ENCODE measurements at regions not wholly inside any gene's neighbourhood (a gene's known extent, or its start where the extent isn't known, plus 50 kb on each side); places are given as distances from the start of the nearest gene placed in this dataset.

DNA sequence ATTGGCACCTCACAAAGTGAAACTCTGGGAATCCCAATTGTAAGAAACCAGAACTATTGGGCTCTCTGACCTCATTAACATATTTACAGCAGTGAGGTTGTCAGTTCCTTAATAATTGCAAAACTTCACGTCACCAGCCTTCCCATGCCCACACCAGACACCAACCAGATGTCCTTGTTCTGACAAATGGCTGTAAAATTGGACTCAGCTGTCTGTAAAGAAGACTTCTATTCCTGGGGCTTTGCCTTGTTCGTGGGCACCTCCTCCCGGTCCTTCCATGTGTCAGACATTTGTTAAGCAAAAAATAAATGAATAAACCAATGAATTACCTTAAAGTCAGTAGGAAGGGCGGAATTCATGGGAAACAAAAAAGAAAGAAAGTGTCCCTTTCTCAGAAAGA is 284.3 kb upstream of the CDH11 start:
- Histone ChIP-seq H3K4me2 (ENCODE audit: low read depth, low read length) (no peak overlapping the region), H2AFZ (ENCODE audit: low read length) (no peak overlapping the region), H3K27ac (ENCODE audit: extremely low read length, insufficient read depth, low read length) (no peak overlapping the region), H3K4me3 (replicated peaks in 1 of 3; ENCODE audit: insufficient read depth in 1 of 3, low read depth in 2 of 3, low read length in 3 of 3) (no peak overlapping the region), H3K79me2 (ENCODE audit: insufficient read depth, low read length) (no peaks in the 10 kb centered on the region), H4K20me1 (ENCODE audit: insufficient read depth, low read length) (no peaks in the 10 kb centered on the region), H3K36me3 (replicated peaks in 1 of 2; ENCODE audit: control insufficient read depth in 1 of 2, insufficient read depth in 2 of 2, low read length in 2 of 2) (no peaks in the 10 kb centered on the region), H3K9ac (ENCODE audit: insufficient read depth, low read depth, low read length) (no peak overlapping the region), H3K9me3 (ENCODE audit: low read length) (peaks cover 29% of the 10 kb centered on the region), H3K27me3 (ENCODE audit: control insufficient read depth in 1 of 2, insufficient read depth in 2 of 2, low read length in 2 of 2) (no peaks in the 10 kb centered on the region), H3K4me1 (ENCODE audit: insufficient read depth, low read length) (no peaks in the 10 kb centered on the region)
- no peak for ATAC-seq
- TF ChIP-seq, protein P1, sequence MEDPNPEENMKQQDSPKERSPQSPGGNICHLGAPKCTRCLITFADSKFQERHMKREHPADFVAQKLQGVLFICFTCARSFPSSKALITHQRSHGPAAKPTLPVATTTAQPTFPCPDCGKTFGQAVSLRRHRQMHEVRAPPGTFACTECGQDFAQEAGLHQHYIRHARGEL (CRISPR knock-in tag; IDR thresholded peaks at IDR 0.05): no peak
- TF ChIP-seq, protein P2, sequence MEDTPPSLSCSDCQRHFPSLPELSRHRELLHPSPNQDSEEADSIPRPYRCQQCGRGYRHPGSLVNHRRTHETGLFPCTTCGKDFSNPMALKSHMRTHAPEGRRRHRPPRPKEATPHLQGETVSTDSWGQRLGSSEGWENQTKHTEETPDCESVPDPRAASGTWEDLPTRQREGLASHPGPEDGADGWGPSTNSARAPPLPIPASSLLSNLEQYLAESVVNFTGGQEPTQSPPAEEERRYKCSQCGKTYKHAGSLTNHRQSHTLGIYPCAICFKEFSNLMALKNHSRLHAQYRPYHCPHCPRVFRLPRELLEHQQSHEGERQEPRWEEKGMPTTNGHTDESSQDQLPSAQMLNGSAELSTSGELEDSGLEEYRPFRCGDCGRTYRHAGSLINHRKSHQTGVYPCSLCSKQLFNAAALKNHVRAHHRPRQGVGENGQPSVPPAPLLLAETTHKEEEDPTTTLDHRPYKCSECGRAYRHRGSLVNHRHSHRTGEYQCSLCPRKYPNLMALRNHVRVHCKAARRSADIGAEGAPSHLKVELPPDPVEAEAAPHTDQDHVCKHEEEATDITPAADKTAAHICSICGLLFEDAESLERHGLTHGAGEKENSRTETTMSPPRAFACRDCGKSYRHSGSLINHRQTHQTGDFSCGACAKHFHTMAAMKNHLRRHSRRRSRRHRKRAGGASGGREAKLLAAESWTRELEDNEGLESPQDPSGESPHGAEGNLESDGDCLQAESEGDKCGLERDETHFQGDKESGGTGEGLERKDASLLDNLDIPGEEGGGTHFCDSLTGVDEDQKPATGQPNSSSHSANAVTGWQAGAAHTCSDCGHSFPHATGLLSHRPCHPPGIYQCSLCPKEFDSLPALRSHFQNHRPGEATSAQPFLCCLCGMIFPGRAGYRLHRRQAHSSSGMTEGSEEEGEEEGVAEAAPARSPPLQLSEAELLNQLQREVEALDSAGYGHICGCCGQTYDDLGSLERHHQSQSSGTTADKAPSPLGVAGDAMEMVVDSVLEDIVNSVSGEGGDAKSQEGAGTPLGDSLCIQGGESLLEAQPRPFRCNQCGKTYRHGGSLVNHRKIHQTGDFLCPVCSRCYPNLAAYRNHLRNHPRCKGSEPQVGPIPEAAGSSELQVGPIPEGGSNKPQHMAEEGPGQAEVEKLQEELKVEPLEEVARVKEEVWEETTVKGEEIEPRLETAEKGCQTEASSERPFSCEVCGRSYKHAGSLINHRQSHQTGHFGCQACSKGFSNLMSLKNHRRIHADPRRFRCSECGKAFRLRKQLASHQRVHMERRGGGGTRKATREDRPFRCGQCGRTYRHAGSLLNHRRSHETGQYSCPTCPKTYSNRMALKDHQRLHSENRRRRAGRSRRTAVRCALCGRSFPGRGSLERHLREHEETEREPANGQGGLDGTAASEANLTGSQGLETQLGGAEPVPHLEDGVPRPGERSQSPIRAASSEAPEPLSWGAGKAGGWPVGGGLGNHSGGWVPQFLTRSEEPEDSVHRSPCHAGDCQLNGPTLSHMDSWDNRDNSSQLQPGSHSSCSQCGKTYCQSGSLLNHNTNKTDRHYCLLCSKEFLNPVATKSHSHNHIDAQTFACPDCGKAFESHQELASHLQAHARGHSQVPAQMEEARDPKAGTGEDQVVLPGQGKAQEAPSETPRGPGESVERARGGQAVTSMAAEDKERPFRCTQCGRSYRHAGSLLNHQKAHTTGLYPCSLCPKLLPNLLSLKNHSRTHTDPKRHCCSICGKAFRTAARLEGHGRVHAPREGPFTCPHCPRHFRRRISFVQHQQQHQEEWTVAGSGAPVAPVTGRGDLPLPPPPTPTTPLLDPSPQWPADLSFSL (CRISPR knock-in tag; IDR thresholded peaks at IDR 0.05): no peak
- TF ChIP-seq ATAD3A (CRISPR knock-in tag; IDR thresholded peaks at IDR 0.05): no peak
- TF ChIP-seq ZEB1 (IDR thresholded peaks at IDR 0.05; ENCODE audit: insufficient replicate concordance, low read depth): no peak
- TF ChIP-seq ZMYM3 (CRISPR knock-in tag; IDR thresholded peaks at IDR 0.05): no peak
- TF ChIP-seq ZNF567 (CRISPR knock-in tag; IDR thresholded peaks at IDR 0.05; ENCODE audit: borderline replicate concordance): no peak
- TF ChIP-seq NR3C1 (CRISPR knock-in tag; IDR thresholded peaks at IDR 0.05): no peak
- no peak for TF ChIP-seq ZNF496 (CRISPR knock-in tag; IDR thresholded peaks at IDR 0.05; ENCODE audit: insufficient replicate concordance)
- TF ChIP-seq EHMT2 (IDR thresholded peaks at IDR 0.05; ENCODE audit: borderline replicate concordance, low read depth, low read length): no peak
- TF ChIP-seq FOSL2 (CRISPR knock-in tag; IDR thresholded peaks at IDR 0.05): no peak
- no peak for TF ChIP-seq CHD4 (IDR thresholded peaks at IDR 0.05; ENCODE audit: borderline replicate concordance, low read length)
- POLR2A ChIA-PET: no interaction called here
- no peak for DNase-seq (ENCODE audit: low spot score)
- intact Hi-C loops (cut with micrococcal nuclease; ENCODE audit: unreplicated experiment) (no loop called here), in situ Hi-C loops (cut with HindIII; ENCODE audit: extremely low pct_ligation_motif_present, low pct_unique_long_range_greater_than_20kb) (no loop called here)
- FAIRE-seq: no peak
- BruUV-seq (replicated peaks): no TSS peak
- CTCF ChIA-PET (ENCODE audit: low intra/inter-chr PET ratio, low total read pairs): no interaction called here
- WGBS (ENCODE audit: low lambda C conversion rate): 2% methylated on average over 4 of the region's 4 CpGs
